ENCODE measurements at regions not wholly inside any gene's neighbourhood (a gene's known extent, or its start where the extent isn't known, plus 50 kb on each side); places are given as distances from the start of the nearest gene placed in this dataset.

- TF ChIP-seq CTCF (conservative IDR thresholded peaks at IDR 0.05; ENCODE audit: low read depth, low read length): no peak
- TF ChIP-seq EZH2 (IDR thresholded peaks at IDR 0.05; ENCODE audit: borderline replicate concordance, low read depth, low read length, poor library complexity, severe bottlenecking): no peak
These were observed 93.9 kb upstream of the VGLL3 start for GRCh38 chr3:87084868-87085267.
